HEK293 (cell line): ENCODE measurements at regions not wholly inside any gene's neighbourhood (a gene's known extent, or its start where the extent isn't known, plus 50 kb on each side); places are given as distances from the start of the nearest gene placed in this dataset.
"Not testable (repeated sequence)": the region's sequence is repeated elsewhere in the genome, so short reads cannot be mapped to it uniquely, and the experiment has no call there.

Source experiments
- TRIM28 ChIP-seq: IDR thresholded peaks from 2 replicates; pipeline ENCODE4 v1.6.1; 2011; ENCODE audit warnings: low read length, control low read depth, borderline replicate concordance
- YY1 ChIP-seq: fragments of 450-650 bp; formaldehyde crosslinking; IDR thresholded peaks from 2 replicates; pipeline ENCODE4 v1.5.1; 2018; ENCODE audit warnings: missing biosample characterization, missing genetic modification characterization
- ZNF214 ChIP-seq: fragments of 450-650 bp; formaldehyde crosslinking; IDR thresholded peaks from 2 replicates; pipeline ENCODE4 v1.5.1; 2017; ENCODE audit warnings: missing biosample characterization, mild to moderate bottlenecking, missing genetic modification characterization, borderline replicate concordance
- TF ChIP-seq, protein P1 (sequence below): fragments of 450-650 bp; formaldehyde crosslinking; IDR thresholded peaks from 2 replicates; pipeline ENCODE4 v1.5.1; 2016; ENCODE audit warnings: missing biosample characterization, missing genetic modification characterization

DNA sequence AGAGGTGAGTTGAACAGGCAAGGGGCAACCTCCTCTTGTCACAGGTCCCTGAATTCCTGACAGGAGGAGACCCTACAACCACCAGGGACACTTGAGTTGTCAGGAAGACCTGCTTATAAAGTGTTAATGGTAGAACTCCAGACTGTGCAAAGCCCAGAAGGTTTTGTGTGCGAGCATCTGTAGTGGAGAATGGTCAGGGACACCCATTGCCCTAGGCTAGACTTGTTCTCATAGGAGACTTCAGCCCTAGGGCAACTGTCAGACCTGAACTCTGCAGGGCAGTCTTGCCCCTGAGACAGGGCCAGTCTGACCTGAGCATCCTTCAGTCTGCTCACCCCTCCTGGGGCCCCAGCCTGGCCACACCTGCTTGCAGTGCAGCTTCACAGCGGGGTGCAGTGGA is 377.3 kb upstream of the SPATA31A3 start:
- TF ChIP-seq, protein P1, sequence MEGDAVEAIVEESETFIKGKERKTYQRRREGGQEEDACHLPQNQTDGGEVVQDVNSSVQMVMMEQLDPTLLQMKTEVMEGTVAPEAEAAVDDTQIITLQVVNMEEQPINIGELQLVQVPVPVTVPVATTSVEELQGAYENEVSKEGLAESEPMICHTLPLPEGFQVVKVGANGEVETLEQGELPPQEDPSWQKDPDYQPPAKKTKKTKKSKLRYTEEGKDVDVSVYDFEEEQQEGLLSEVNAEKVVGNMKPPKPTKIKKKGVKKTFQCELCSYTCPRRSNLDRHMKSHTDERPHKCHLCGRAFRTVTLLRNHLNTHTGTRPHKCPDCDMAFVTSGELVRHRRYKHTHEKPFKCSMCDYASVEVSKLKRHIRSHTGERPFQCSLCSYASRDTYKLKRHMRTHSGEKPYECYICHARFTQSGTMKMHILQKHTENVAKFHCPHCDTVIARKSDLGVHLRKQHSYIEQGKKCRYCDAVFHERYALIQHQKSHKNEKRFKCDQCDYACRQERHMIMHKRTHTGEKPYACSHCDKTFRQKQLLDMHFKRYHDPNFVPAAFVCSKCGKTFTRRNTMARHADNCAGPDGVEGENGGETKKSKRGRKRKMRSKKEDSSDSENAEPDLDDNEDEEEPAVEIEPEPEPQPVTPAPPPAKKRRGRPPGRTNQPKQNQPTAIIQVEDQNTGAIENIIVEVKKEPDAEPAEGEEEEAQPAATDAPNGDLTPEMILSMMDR (tag by site-specific recombination): not testable (repeated sequence)
- TF ChIP-seq TRIM28; YY1 (tag by site-specific recombination); ZNF214 (tag by site-specific recombination): not testable (repeated sequence)
